ENCODE measurements at regions not wholly inside any gene's neighbourhood (a gene's known extent, or its start where the extent isn't known, plus 50 kb on each side); places are given as distances from the start of the nearest gene placed in this dataset.

GRCh38 chr17:71664861-71665260, 456.0 kb upstream of the SOX9 start (continued):
- TF ChIP-seq CTCF (conservative IDR thresholded peaks at IDR 0.05; ENCODE audit: low read depth in 2 of 2): no peak
- no peak for TF ChIP-seq ETS1 (IDR thresholded peaks at IDR 0.05)
- TF ChIP-seq POLR2AphosphoS5 (IDR thresholded peaks at IDR 0.05; ENCODE audit: low read depth): no peak

- Mint-ChIP-seq H3K9me3 (no peaks in the 10 kb centered on the region), H3K36me3 (ENCODE audit: low read depth) (no peaks in the 10 kb centered on the region), H3K4me3 (no peak overlapping the region), H3K27ac (no peak overlapping the region), H3K4me1 (no peaks in the 10 kb centered on the region), H3K27me3 (ENCODE audit: insufficient read depth, low read depth, poor library complexity) (no peaks in the 10 kb centered on the region)
- Histone ChIP-seq H4K20me1 (replicated peaks; ENCODE audit: insufficient read depth) (no peaks in the 10 kb centered on the region), H3K4me1 (ENCODE audit: insufficient read depth) (no peaks in the 10 kb centered on the region), H3K36me3 (ENCODE audit: insufficient read depth) (no peaks in the 10 kb centered on the region), H3K27ac (ENCODE audit: low read depth) (no peak overlapping the region), H3F3A (replicated peaks; ENCODE audit: low read depth) (no peaks in the 10 kb centered on the region), H3K4me2 (no peak overlapping the region), H3K79me2 (replicated peaks; ENCODE audit: insufficient read depth) (no peaks in the 10 kb centered on the region), H3K4me3 (no peak overlapping the region), H2AFZ (no peak overlapping the region), H3K27me3 (ENCODE audit: insufficient read depth) (no peaks in the 10 kb centered on the region), H3K9me2 (ENCODE audit: insufficient read depth) (no peaks in the 10 kb centered on the region)
- ATAC-seq (no peak), DNase-seq (ENCODE audit: low spot score) (no peak)
- TF ChIP-seq EZH2 (IDR thresholded peaks at IDR 0.05; ENCODE audit: low read depth, unreplicated experiment) (no peak), STAT1 (IDR thresholded peaks at IDR 0.05; ENCODE audit: unreplicated experiment) (no peak), CTCF (conservative IDR thresholded peaks at IDR 0.05; ENCODE audit: low read depth in 2 of 2) (no peak), ZNF114 (CRISPR knock-in tag; IDR thresholded peaks at IDR 0.05) (no peak), REST (IDR thresholded peaks at IDR 0.05; ENCODE audit: unreplicated experiment) (no peak), NANOG (IDR thresholded peaks at IDR 0.05; ENCODE audit: borderline replicate concordance) (no peak), ETS1 (IDR thresholded peaks at IDR 0.05) (no peak), JUNB (IDR thresholded peaks at IDR 0.05; ENCODE audit: unreplicated experiment) (no peak), CREB1 (CRISPR knock-in tag; IDR thresholded peaks at IDR 0.05; ENCODE audit: low read depth) (no peak), EZH2phosphoT487 (IDR thresholded peaks at IDR 0.05; ENCODE audit: unreplicated experiment) (no peak)
Observed at GRCh38 chr17:71666047-71666446, 454.8 kb upstream of the SOX9 start.

Data from GM23338 (cell line).